DLD1 (cell line): ENCODE measurements at regions not wholly inside any gene's neighbourhood (a gene's known extent, or its start where the extent isn't known, plus 50 kb on each side); places are given as distances from the start of the nearest gene placed in this dataset.
"Not testable (repeated sequence)": the region's sequence is repeated elsewhere in the genome, so short reads cannot be mapped to it uniquely, and the experiment has no call there.

Experiments
- in situ Hi-C: cut with HindIII; loops from 2 replicates; pipeline ENCODE4 v1.10.0; 2017; ENCODE audit warnings: low sequenced_read_pairs

- in situ Hi-C loops, result no loop called here
Observed at GRCh38 chr17:68783861-68784260, 171.3 kb downstream of the ABCA8 start.

- in situ Hi-C loops, result no loop called here
Observed at GRCh38 chr17:68782789-68783188, 172.4 kb downstream of the ABCA8 start.

GRCh38 chr17:68780596-68780995 is 174.6 kb downstream of the ABCA8 start:
- in situ Hi-C loops, result no loop called here

GRCh38 chr17:68778726-68779125 is 176.5 kb downstream of the ABCA8 start:
- in situ Hi-C loops, result no loop called here

- in situ Hi-C loops, result no loop called here
Observed at GRCh38 chr17:68777856-68778694, 176.9 kb upstream of the FAM20A start.

- in situ Hi-C loops, result no loop called here
Observed at GRCh38 chr17:68777243-68777855, 176.2 kb upstream of the FAM20A start.

GRCh38 chr17:68776451-68776850 is 175.3 kb upstream of the FAM20A start:
- in situ Hi-C loops, result no loop called here

GRCh38 chr17:68775969-68776368 is 174.8 kb upstream of the FAM20A start:
- in situ Hi-C loops, result no loop called here

- in situ Hi-C loops, result no loop called here
Observed at GRCh38 chr17:68775318-68775717, 174.2 kb upstream of the FAM20A start.

GRCh38 chr17:68771867-68772515 is 170.8 kb upstream of the FAM20A start:
- in situ Hi-C loops, result no loop called here

- in situ Hi-C loops, result no loop called here
Observed at GRCh38 chr17:68768804-68769203, 167.6 kb upstream of the FAM20A start.

GRCh38 chr17:68766640-68767039 is 165.5 kb upstream of the FAM20A start:
- in situ Hi-C loops, result no loop called here

GRCh38 chr17:68763562-68763961 is 162.4 kb upstream of the FAM20A start:
- in situ Hi-C loops, result no loop called here

GRCh38 chr17:68762911-68763310 is 161.7 kb upstream of the FAM20A start:
- in situ Hi-C loops, result no loop called here

- in situ Hi-C loops, result no loop called here
Observed at GRCh38 chr17:68760141-68760475, 158.9 kb upstream of the FAM20A start.

- in situ Hi-C loops, result no loop called here
Observed at GRCh38 chr17:68759343-68760140, 158.4 kb upstream of the FAM20A start.

- in situ Hi-C loops, result no loop called here
Observed at GRCh38 chr17:68759002-68759342, 157.8 kb upstream of the FAM20A start.

GRCh38 chr17:68757866-68758757 is 156.9 kb upstream of the FAM20A start:
- in situ Hi-C loops, result not testable (repeated sequence)

GRCh38 chr17:68753985-68754769 is 153.0 kb upstream of the FAM20A start:
- in situ Hi-C loops, result no loop called here

- in situ Hi-C loops, result no loop called here
Observed at GRCh38 chr17:68750208-68750562, 149.0 kb upstream of the FAM20A start.
